ENCODE measurements at regions not wholly inside any gene's neighbourhood (a gene's known extent, or its start where the extent isn't known, plus 50 kb on each side); places are given as distances from the start of the nearest gene placed in this dataset.

DNA sequence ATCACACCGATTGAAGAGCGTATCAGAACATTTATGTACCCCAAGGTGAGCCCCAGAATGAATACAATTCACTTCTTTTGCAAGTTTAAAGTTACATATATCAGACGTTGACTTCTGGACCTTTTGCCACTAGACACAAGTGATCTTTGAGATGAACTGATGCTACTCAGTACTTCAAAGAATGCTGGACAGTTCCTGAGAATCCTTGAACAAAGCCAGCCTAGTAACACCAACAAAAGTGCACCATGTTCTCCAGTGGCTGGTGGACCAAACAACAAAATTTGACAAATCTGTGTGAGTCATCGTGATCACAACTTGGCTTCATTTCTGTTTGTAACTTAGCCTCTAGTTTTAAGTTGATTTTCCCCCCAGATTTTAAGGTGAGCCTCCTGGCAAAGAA is 355.7 kb downstream of the SOX2 start:
- no peak for DNase-seq (ENCODE audit: low spot score)

DNA sequence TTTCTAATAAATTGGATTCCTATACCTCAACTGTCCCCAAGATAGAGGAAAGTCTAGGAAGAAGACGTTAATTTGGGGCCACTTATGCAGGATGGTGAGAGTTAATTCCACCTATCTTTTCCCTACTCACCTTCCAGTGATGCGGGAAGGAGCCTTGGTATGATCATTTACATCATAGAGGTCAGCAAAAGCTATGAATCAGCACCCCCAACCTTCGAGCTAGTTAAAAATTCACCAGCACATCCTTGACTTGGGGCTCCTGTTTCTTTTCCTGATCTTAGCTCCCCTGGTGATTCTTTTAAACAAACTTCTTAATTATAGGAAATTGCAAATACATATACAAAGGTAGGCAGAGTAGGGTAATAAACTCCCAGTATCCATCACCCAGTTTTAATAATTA is 366.6 kb downstream of the SOX2 start:
- DNase-seq (ENCODE audit: low spot score), result no peak

GRCh38 chr3:182078929-182079328 is 367.2 kb downstream of the SOX2 start:
- no peak for DNase-seq (ENCODE audit: low spot score)

- no peak for DNase-seq (ENCODE audit: low spot score)
Measured at GRCh38 chr3:182081096-182081495, 369.4 kb downstream of the SOX2 start.

DNA sequence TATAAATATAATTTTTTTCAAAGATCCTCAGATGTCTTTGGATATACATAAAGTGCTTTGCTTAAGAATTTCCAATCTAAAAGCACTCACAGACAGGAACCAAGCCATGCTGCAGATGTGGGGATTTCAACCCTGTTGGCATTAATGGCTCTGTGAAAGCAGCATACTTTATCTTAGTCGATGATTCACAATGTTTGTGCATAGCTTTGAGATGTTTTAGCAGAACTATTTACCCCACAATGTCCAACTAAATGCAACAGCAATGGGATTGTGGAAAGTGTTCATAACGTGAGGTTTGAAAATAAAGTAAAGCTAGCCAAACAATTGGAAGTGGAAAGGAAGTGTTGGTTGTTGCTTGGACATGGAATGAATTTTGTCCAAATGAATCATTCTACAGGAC is 371.4 kb downstream of the SOX2 start:
- DNase-seq (ENCODE audit: low spot score), result no peak

GRCh38 chr3:182092662-182093262 is 381.0 kb downstream of the SOX2 start:
- DNase-seq (ENCODE audit: low spot score), result peak; percentile 18

DNA sequence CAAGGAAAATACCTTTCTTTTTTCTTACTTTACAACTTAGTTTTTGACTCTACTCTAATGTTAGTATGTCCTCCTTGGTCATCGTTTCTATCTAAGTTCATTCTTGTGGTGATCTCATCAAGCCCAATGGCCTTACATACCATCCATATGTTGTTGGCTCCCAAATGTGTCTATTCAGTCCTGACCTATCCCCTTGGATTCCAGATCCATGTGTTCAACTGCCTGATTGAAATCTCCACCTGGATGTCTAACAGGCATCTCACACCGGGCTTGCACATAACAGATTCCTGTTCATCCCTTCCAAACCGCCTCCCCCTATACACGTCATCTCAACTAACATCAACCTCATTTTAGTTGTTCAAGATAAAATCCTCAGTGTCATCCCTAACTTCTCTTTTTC is 382.6 kb downstream of the SOX2 start:
- no peak for DNase-seq (ENCODE audit: low spot score)

- DNase-seq (ENCODE audit: low spot score), result no peak
Measured at GRCh38 chr3:182104881-182105280, 393.2 kb downstream of the SOX2 start.

GRCh38 chr3:182105875-182106274 is 394.1 kb downstream of the SOX2 start:
- no peak for DNase-seq (ENCODE audit: low spot score)

- no peak for DNase-seq (ENCODE audit: low spot score)
Measured at GRCh38 chr3:182108371-182108770, 396.6 kb downstream of the SOX2 start.

DNA sequence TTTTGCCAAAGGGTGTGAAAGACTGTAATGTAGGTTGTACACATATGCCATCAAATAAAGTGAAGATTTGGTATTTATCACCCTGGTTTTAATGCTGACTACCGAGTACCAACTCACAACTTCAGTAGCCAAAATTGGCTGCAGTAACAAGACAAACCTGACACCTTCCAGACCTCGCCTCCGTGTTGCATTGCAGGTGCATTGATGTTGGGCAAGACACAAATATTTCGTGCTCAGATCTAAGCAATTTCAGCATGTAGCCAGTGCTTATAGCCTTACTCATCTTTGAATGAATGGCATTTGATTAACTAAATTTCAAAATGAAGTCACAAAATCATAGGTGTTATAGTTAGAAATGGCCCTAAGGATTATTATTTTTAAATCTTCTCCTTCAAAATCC is 400.2 kb downstream of the SOX2 start:
- no peak for DNase-seq (ENCODE audit: low spot score)

DNA sequence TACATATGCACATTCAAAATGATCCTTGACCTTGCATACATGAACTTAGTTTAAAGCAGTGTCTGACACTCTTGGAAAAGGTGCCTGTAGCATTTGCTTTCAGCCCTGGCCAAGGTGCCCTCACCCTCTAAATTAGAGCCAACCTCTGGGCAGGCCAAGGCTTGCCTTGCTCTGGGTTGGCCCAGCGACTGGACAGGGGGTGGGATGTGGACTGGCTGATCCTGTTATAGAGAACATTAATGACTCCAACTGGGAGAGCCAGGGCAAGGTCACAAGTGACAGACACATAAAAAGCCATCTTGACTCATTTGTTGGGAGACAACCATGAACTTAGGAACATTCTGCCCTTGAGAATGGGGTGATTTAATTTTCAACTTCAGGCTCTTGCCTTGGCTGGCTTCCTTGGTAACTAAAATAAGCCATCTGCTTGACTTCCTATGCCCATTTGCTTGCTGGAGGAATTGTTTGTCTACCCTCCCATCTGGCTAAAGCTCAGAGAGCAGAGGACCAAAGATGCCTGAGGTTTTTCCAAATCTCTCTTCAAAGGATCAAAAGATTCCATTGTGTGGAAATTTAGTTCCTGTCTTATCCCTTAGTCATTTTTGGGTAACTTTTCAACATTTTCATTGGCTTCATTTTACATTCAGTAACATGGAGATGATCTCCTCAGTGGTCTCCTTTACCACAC is 403.7 kb downstream of the SOX2 start:
- DNase-seq (ENCODE audit: low spot score), result no peak

DNA sequence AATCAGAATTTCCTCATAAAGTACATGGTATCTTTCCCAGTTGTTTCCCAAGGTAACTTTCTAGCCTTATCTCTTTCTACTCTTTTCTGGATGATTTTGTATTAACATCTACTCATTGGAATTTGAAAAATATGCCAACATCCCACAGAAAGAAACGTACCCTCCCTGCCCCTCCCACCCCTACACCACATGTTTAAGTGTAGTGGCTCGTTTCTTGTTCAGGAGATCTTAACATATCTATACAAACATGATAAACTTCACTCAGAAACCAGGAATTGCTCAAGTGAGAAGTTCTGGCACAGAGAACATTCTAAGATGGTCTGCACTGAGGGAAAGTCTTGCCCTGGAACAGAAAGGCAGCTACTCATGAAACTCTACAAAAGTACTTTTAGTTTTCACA is 404.7 kb downstream of the SOX2 start:
- no peak for DNase-seq (ENCODE audit: low spot score)

GRCh38 chr3:182117131-182117530 is 405.4 kb downstream of the SOX2 start:
- DNase-seq (ENCODE audit: low spot score), result no peak

DNA sequence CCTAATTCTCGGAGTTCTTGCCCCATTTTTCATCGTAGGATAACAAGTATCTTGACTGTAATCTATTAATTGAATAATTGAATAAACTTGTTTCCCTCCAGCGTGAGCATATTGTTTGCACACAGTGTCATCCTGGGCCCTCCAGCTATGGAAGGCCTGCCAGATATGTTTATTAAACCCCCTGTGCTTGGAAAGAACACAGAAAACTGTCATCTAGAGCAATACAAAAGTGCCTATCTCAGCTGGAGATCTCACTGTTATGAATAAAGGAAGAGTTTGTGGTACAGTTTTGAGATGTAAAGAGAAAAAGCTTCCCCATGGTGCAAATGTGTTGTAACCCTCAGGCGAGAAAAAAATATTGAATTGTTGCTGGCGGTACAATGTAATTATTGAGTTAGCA is 405.9 kb downstream of the SOX2 start:
- DNase-seq (ENCODE audit: low spot score), result no peak

GRCh38 chr3:182118066-182118465 is 406.3 kb downstream of the SOX2 start:
- no peak for DNase-seq (ENCODE audit: low spot score)

DNA sequence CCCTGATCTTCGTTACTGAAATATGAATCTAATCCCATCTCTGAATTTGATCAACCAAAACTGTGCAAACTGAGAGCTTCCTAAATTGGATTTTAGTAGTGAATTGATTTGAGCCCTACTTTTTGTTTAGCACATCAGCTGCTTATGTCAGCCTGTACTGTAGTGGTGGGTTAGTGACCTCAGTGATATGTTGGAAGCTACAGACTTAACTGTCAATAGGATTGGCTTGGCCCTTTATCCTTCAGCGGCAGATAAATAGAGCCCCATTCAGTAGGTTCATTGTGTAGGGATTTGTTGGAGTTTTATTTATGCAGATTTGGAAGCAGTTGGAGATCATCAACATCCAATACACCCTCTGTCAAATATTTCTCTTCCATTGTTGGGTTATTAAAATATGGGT is 409.7 kb downstream of the SOX2 start:
- DNase-seq (ENCODE audit: low spot score), result no peak

DNA sequence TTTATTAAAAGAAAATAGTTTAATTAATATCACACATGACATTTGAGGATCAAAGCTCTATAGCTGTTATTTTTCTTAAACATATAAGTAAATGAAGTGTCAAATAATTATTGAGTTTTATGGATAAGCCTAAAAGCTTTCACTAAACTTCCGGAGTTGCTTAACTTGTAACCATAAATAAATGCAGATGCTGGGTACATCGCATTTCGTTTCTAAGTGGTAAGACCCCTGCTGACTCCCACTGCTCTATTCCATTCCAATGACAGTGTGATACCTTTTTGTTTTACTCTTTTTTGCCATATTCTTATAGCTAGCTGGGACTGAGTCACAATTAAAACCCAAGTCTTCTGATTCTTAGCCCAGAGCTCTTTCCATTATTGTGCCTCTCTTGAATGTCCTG is 411.1 kb downstream of the SOX2 start:
- DNase-seq (ENCODE audit: low spot score), result no peak

DNA sequence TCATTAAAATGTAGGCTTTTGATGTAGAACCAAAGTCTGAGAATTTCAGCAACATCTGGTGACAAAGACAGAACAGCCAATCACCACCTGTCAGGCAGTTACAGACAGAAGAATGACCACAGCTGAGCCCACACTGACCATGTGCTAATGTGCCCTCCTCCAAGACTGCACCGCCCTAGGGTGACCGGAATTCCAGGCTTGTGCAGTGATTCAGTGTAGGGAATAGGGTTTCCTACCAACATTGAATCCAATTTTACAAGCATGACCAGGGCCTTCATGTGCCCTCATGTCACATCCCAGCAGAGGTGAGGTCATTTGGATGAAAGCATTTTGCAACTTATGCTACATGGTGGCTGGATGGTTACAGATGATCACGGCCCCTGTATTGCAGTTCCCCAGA is 412.5 kb downstream of the SOX2 start:
- no peak for DNase-seq (ENCODE audit: low spot score)

DNA sequence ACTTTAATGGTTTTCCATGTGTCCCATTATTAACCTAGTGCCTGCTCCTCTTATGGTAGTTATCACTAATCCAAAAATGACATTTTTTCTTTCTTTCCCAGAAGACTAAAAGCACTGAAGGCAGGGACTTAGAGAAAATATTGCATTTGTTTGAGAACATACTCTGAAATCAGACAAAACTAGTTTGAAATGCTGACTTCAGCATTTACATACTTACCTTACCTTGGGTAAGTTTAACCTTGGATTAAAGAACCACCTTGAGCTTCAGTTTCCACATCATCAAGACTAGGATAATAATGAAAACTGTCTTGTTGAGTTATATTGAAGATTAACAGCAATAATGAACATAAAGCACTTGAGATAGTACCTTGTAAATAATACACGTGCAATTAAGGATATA is 413.0 kb downstream of the SOX2 start:
- no peak for DNase-seq (ENCODE audit: low spot score)

- DNase-seq (ENCODE audit: low spot score), result no peak
Measured at GRCh38 chr3:182129740-182130139, 418.0 kb downstream of the SOX2 start.

GRCh38 chr3:182133752-182134151 is 422.0 kb downstream of the SOX2 start:
- DNase-seq (ENCODE audit: low spot score), result no peak

DNA sequence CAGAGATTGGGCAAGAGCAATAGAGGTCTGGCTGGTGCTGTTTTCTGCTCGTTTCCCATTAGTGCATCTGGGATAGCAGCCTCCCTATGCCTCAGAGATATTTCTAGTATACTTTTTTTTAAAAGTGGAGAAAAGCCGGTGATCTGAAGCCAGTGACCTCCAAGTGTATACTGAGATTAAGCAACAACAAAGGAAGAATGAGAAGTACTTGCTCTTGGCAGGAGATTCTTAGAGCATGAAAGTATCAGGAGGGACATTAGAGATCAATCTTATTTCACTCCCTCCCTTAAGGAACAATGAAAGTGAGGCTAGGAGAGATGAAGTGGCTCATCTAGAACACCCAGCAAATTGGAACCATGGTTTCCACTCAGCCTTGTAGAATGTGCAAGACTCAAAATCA is 423.3 kb downstream of the SOX2 start:
- no peak for DNase-seq (ENCODE audit: low spot score)
